Loucy (cell line): ENCODE measurements at regions not wholly inside any gene's neighbourhood (a gene's known extent, or its start where the extent isn't known, plus 50 kb on each side); places are given as distances from the start of the nearest gene placed in this dataset.

ENCODE experiments used
- H2AFZ ChIP-seq: fragments of 200-600 bp; sonication (generic); 2 replicates; pipeline ENCODE4 v1.6.0; 2016; ENCODE audit warnings: antibody characterized with exemption, mild to moderate bottlenecking, low read length, moderate library complexity
- H3F3A ChIP-seq: fragments of 200-600 bp; 2 replicates; pipeline ENCODE4 v1.6.0; 2016; ENCODE audit warnings: antibody characterized with exemption, low read depth, mild to moderate bottlenecking
- H3K27me3 ChIP-seq: fragments of 200-600 bp; sonication (generic); 2 replicates; pipeline ENCODE4 v1.6.1; 2014; ENCODE audit warnings: low read length, mild to moderate bottlenecking; ENCODE audit not compliant: insufficient read depth, poor library complexity, severe bottlenecking
- H3K36me3 ChIP-seq: fragments of 200-600 bp; sonication (generic); 2 replicates; pipeline ENCODE4 v1.6.1; 2016; ENCODE audit warnings: low read length; ENCODE audit not compliant: insufficient read depth
- H3K4me1 ChIP-seq: fragments of 200-600 bp; sonication (generic); 2 replicates; pipeline ENCODE4 v1.5.1; 2014; ENCODE audit warnings: low read length, mild to moderate bottlenecking; ENCODE audit not compliant: insufficient read depth, poor library complexity, severe bottlenecking
- H3K4me2 ChIP-seq: fragments of 200-600 bp; sonication (generic); 2 replicates; pipeline ENCODE4 v1.6.0; 2014; ENCODE audit warnings: antibody characterized with exemption, low read length, low read depth, mild to moderate bottlenecking; ENCODE audit not compliant: poor library complexity, severe bottlenecking
- H3K4me3 ChIP-seq: fragments of 200-600 bp; sonication (generic); 2 replicates; pipeline ENCODE4 v1.5.1; 2014; ENCODE audit warnings: low read length, mild to moderate bottlenecking, mixed read lengths; ENCODE audit not compliant: poor library complexity, severe bottlenecking
- H3K79me2 ChIP-seq: fragments of 200-600 bp; sonication (generic); 2 replicates; pipeline ENCODE4 v1.6.1; 2014; ENCODE audit warnings: low read length; ENCODE audit not compliant: insufficient read depth
- H3K9ac ChIP-seq: fragments of 200-600 bp; sonication (generic); 2 replicates; pipeline ENCODE4 v1.6.0; 2014; ENCODE audit warnings: mild to moderate bottlenecking, low read depth, low read length, moderate library complexity; ENCODE audit not compliant: poor library complexity, severe bottlenecking
- H3K9me2 ChIP-seq: fragments of 200-600 bp; sonication (generic); replicated peaks from 2 replicates; pipeline ENCODE4 v1.6.1; 2016; ENCODE audit warnings: low read depth, low read length, mixed read lengths
- H3K9me3 ChIP-seq: fragments of 200-600 bp; sonication (generic); 2 replicates; pipeline ENCODE4 v1.6.1; 2014; ENCODE audit warnings: mild to moderate bottlenecking, antibody characterized with exemption, low read length, low read depth; ENCODE audit not compliant: insufficient read depth
- H4K20me1 ChIP-seq: fragments of 200-600 bp; sonication (generic); 2 replicates; pipeline ENCODE4 v1.6.0; 2014; ENCODE audit warnings: antibody characterized with exemption, low read length, mild to moderate bottlenecking; ENCODE audit not compliant: insufficient read depth, poor library complexity, severe bottlenecking
- EZH2phosphoT487 ChIP-seq: fragments of 200-600 bp; IDR thresholded peaks from 2 replicates; pipeline ENCODE4 v1.6.1; 2018; ENCODE audit warnings: antibody characterized with exemption, mild to moderate bottlenecking, moderate library complexity, borderline replicate concordance
- TF ChIP-seq, protein P1 (sequence below): fragments of 200-600 bp; sonication (generic); conservative IDR thresholded peaks from 2 replicates; pipeline ENCODE4 v1.5.1; 2014; ENCODE audit warnings: mild to moderate bottlenecking, antibody characterized with exemption, low read length

GRCh38 chr4:170243662-170244288 is 154.0 kb upstream of the AADAT start:
- Histone ChIP-seq H4K20me1 (no peaks in the 10 kb centered on the region), H2AFZ (no peak overlapping the region), H3K27me3 (no peaks in the 10 kb centered on the region), H3K4me1 (no peaks in the 10 kb centered on the region), H3F3A (no peaks in the 10 kb centered on the region), H3K4me2 (no peak overlapping the region), H3K79me2 (no peaks in the 10 kb centered on the region), H3K4me3 (no peak overlapping the region), H3K9ac (no peak overlapping the region), H3K9me3 (no peaks in the 10 kb centered on the region), H3K9me2 (no peaks in the 10 kb centered on the region), H3K36me3 (no peaks in the 10 kb centered on the region)
- no peak for TF ChIP-seq EZH2phosphoT487
- TF ChIP-seq, protein P1, sequence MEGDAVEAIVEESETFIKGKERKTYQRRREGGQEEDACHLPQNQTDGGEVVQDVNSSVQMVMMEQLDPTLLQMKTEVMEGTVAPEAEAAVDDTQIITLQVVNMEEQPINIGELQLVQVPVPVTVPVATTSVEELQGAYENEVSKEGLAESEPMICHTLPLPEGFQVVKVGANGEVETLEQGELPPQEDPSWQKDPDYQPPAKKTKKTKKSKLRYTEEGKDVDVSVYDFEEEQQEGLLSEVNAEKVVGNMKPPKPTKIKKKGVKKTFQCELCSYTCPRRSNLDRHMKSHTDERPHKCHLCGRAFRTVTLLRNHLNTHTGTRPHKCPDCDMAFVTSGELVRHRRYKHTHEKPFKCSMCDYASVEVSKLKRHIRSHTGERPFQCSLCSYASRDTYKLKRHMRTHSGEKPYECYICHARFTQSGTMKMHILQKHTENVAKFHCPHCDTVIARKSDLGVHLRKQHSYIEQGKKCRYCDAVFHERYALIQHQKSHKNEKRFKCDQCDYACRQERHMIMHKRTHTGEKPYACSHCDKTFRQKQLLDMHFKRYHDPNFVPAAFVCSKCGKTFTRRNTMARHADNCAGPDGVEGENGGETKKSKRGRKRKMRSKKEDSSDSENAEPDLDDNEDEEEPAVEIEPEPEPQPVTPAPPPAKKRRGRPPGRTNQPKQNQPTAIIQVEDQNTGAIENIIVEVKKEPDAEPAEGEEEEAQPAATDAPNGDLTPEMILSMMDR: no peak

DNA sequence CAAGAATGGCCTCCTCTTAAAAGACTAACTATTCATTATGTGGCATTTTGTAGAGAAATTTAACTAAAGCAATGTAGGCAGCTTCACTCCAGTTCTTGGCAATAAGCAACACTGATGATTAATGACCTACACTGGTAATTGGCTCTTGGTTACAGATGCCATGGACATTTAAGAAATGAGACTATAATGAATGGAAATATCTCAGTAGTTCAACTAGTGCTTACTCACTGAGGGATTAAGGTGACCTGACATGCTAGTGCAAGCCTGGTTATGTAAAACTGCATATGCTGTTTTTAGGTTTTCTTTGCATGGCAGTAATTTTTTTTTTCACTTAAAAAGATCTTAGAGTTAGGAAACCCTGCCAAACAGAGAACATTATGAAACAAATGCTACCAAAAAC is 152.7 kb upstream of the AADAT start:
- H3K4me2 ChIP-seq: no peak overlapping the region
- H3K4me3 ChIP-seq: no peak overlapping the region
- H3K36me3 ChIP-seq: no peaks in the 10 kb centered on the region
- no peaks in the 10 kb centered on the region for H3K9me3 ChIP-seq
- TF ChIP-seq, protein P1: no peak
- TF ChIP-seq EZH2phosphoT487: no peak
- H3K27me3 ChIP-seq: no peaks in the 10 kb centered on the region
- no peaks in the 10 kb centered on the region for H4K20me1 ChIP-seq
- no peaks in the 10 kb centered on the region for H3K9me2 ChIP-seq
- no peak overlapping the region for H3K9ac ChIP-seq
- no peaks in the 10 kb centered on the region for H3K4me1 ChIP-seq
- no peaks in the 10 kb centered on the region for H3K79me2 ChIP-seq
- no peak overlapping the region for H2AFZ ChIP-seq
- H3F3A ChIP-seq: no peaks in the 10 kb centered on the region

GRCh38 chr4:170234800-170235199 is 145.0 kb upstream of the AADAT start:
- Histone ChIP-seq H3K79me2 (no peaks in the 10 kb centered on the region), H3K4me1 (no peaks in the 10 kb centered on the region), H3K9me3 (no peaks in the 10 kb centered on the region), H4K20me1 (no peaks in the 10 kb centered on the region), H3K36me3 (no peaks in the 10 kb centered on the region), H2AFZ (no peak overlapping the region), H3F3A (no peaks in the 10 kb centered on the region), H3K4me3 (no peak overlapping the region), H3K4me2 (no peak overlapping the region), H3K9ac (no peak overlapping the region), H3K9me2 (no peaks in the 10 kb centered on the region), H3K27me3 (no peaks in the 10 kb centered on the region)
- TF ChIP-seq, protein P1: no peak
- no peak for TF ChIP-seq EZH2phosphoT487
